HCT116 (cell line): ENCODE measurements at regions not wholly inside any gene's neighbourhood (a gene's known extent, or its start where the extent isn't known, plus 50 kb on each side); places are given as distances from the start of the nearest gene placed in this dataset.

ENCODE experiments used
- ATAC-seq: fragments of 200-7000 bp; cut with Tn5 transposase; 2 replicates; pipeline ENCODE4 v1.9.1; 2020; ENCODE audit warnings: mild to moderate bottlenecking, moderate library complexity
- BruUV-seq: library from RNA; stranded (reverse); fragments of 400-500 nt; replicated peaks from 2 replicates; lab custom pipeline; 2021; lab: Mats Ljungman, UMichigan
- CTCF ChIA-PET: fragments of 300-600 bp; sonication (Branson Sonifier 250); formaldehyde crosslinking; loops from one replicate; lab custom pipeline; 2021; ENCODE audit warnings: antibody characterized with exemption; lab: Charles Lee
- POLR2A ChIA-PET: fragments of 300-600, 350-600 bp; sonication (Branson Sonifier 250); formaldehyde crosslinking; loops from one replicate; lab custom pipeline; 2021; ENCODE audit warnings: antibody characterized with exemption; lab: Charles Lee
- RAD21 ChIA-PET, 2 experiments: fragments of 300-600 bp; sonication (Branson Sonifier 250); formaldehyde crosslinking; loops; one replicate each; lab custom pipeline; 2023; ENCODE audit warnings: low total read pairs in 2 of 2; ENCODE audit not compliant: uncharacterized antibody in 2 of 2, unreplicated experiment in 2 of 2, low non-redundant PET in 1 of 2; lab: Charles Lee
- DNase-seq: peaks from one replicate; pipeline ENCODE4 v3.0.0-alpha.2; 2010; ENCODE audit warnings: low read depth, low spot score
- H2AFZ ChIP-seq: fragments of 200-600 bp; shearing (Covaris generic), sonication (generic); 2 replicates; pipeline ENCODE4 v1.6.1; 2017; ENCODE audit warnings: low read depth, mixed run types, mixed read lengths, antibody characterized with exemption, low read length; ENCODE audit not compliant: poor library complexity, severe bottlenecking
- H3K27ac ChIP-seq: 2 replicates; pipeline ENCODE4 v1.5.1; 2012; ENCODE audit warnings: low read depth, low read length
- H3K27me3 ChIP-seq: fragments of 200-600 bp; sonication (generic); 2 replicates; pipeline ENCODE4 v1.6.1; 2016; ENCODE audit warnings: mixed run types, low read length, mixed read lengths; ENCODE audit not compliant: insufficient read depth
- H3K36me3 ChIP-seq, 2 experiments: fragments of 200-500 bp in 1 of 2; fragments of 200-600 bp in 1 of 2; sonication (Bioruptor generic) in 1 of 2; sonication (generic) in 1 of 2; 2 replicates each; pipeline versions ENCODE4 v1.5.1 to v1.6.1; 2014 to 2016; ENCODE audit warnings: low read length in 2 of 2, inconsistent platforms in 1 of 2, mixed read lengths in 1 of 2, mixed run types in 1 of 2; ENCODE audit not compliant: insufficient read depth in 2 of 2, control insufficient read depth in 1 of 2
- H3K4me1 ChIP-seq, 2 experiments: fragments of 200-600 bp in 1 of 2; sonication (generic) in 1 of 2; 2 replicates each; pipeline versions ENCODE4 v1.5.1 to v1.6.1; 2012 to 2017; ENCODE audit warnings: low read length in 2 of 2, inconsistent platforms in 1 of 2, mild to moderate bottlenecking in 1 of 2, mixed read lengths in 1 of 2, mixed run types in 1 of 2, moderate library complexity in 1 of 2; ENCODE audit not compliant: insufficient read depth in 2 of 2, control insufficient read depth in 1 of 2
- H3K4me2 ChIP-seq: fragments of 200-600 bp; sonication (generic); 2 replicates; pipeline ENCODE4 v1.6.1; 2017; ENCODE audit warnings: mixed run types, low read length, mixed read lengths
- H3K4me3 ChIP-seq, 2 experiments: fragments of 200-600 bp in 1 of 2; sonication (generic) in 1 of 2; replicated peaks in 1 of 2; 2 replicates each; pipeline ENCODE4 v1.5.1; 2011 to 2016; ENCODE audit warnings: low read length in 2 of 2, control low read depth in 1 of 2, low read depth in 1 of 2, mild to moderate bottlenecking in 1 of 2, mixed read lengths in 1 of 2, mixed run types in 1 of 2
- H3K79me2 ChIP-seq: fragments of 200-600 bp; sonication (generic); 2 replicates; pipeline ENCODE4 v1.6.1; 2017; ENCODE audit warnings: mild to moderate bottlenecking, mixed run types, low read length, moderate library complexity, mixed read lengths; ENCODE audit not compliant: insufficient read depth
- H3K9ac ChIP-seq: fragments of 200-600 bp; sonication (generic); 2 replicates; pipeline ENCODE4 v1.6.1; 2016; ENCODE audit warnings: low read length, mixed read lengths
- H3K9me2 ChIP-seq: fragments of 200-600 bp; sonication (generic), shearing (Covaris generic); 2 replicates; pipeline ENCODE4 v1.6.1; 2017; ENCODE audit warnings: mixed run types, mild to moderate bottlenecking, moderate library complexity; ENCODE audit not compliant: insufficient read depth
- H3K9me3 ChIP-seq, 2 experiments: fragments of 200-500 bp in 1 of 2; fragments of 200-600 bp in 1 of 2; sonication (Bioruptor generic) in 1 of 2; sonication (generic) in 1 of 2; 2 replicates each; pipeline ENCODE4 v1.6.1; 2014 to 2017; ENCODE audit warnings: low read length in 2 of 2, mixed read lengths in 2 of 2, inconsistent platforms in 1 of 2, low read depth in 1 of 2, mild to moderate bottlenecking in 1 of 2, mixed run types in 1 of 2, moderate library complexity in 1 of 2; ENCODE audit not compliant: control insufficient read depth in 1 of 2, insufficient read depth in 1 of 2
- H4K20me1 ChIP-seq: fragments of 200-600 bp; sonication (generic), shearing (Covaris generic); 2 replicates; pipeline ENCODE4 v1.6.1; 2017; ENCODE audit warnings: mixed run types, mild to moderate bottlenecking, moderate library complexity; ENCODE audit not compliant: insufficient read depth
- CBX3 ChIP-seq: IDR thresholded peaks from 2 replicates; pipeline ENCODE4 v1.6.1; 2012; ENCODE audit warnings: low read depth
- CTCF ChIP-seq, 3 experiments: fragments of 200-600 bp in 1 of 3; sonication (generic) in 1 of 3; IDR thresholded peaks in 2 of 3; conservative IDR thresholded peaks in 1 of 3; 2 replicates each; pipeline ENCODE4 v1.5.1; 2012 to 2017; ENCODE audit warnings: low read depth in 2 of 3, low read length in 2 of 3, antibody characterized with exemption in 1 of 3, borderline replicate concordance in 1 of 3, control low read depth in 1 of 3, mild to moderate bottlenecking in 1 of 3, mixed read lengths in 1 of 3, mixed run types in 1 of 3, moderate library complexity in 1 of 3; ENCODE audit not compliant: insufficient read depth in 1 of 3
- EGR1 ChIP-seq: IDR thresholded peaks from 2 replicates; pipeline ENCODE4 v1.6.1; 2012; ENCODE audit warnings: low read depth
- EZH2 ChIP-seq: fragments of 200-600 bp; sonication (generic); IDR thresholded peaks from 2 replicates; pipeline ENCODE4 v1.6.1; 2017; ENCODE audit warnings: antibody characterized with exemption, mixed run types
- JUND ChIP-seq: IDR thresholded peaks from 2 replicates; pipeline ENCODE4 v1.6.1; 2012
- MAX ChIP-seq: IDR thresholded peaks from 2 replicates; pipeline ENCODE4 v1.6.1; 2012
- TCF7L2 ChIP-seq: IDR thresholded peaks from 2 replicates; pipeline ENCODE4 v1.7.0; 2011; ENCODE audit warnings: borderline replicate concordance, inconsistent platforms; ENCODE audit not compliant: insufficient read depth, insufficient read length; ENCODE audit errors: extremely low read depth
- YY1 ChIP-seq: IDR thresholded peaks from 2 replicates; pipeline ENCODE4 v1.6.1; 2011; ENCODE audit warnings: low read length, low read depth, moderate library complexity, mild to moderate bottlenecking; ENCODE audit not compliant: insufficient replicate concordance; ENCODE audit errors: extremely low read depth
- ZNF274 ChIP-seq: fragments of 200-500 bp; sonication (Bioruptor generic); IDR thresholded peaks from 2 replicates; pipeline ENCODE4 v1.6.1; 2014; ENCODE audit warnings: mild to moderate bottlenecking, low read depth, low read length, inconsistent platforms
- intact Hi-C: fragments of 100-400 bp; cut with micrococcal nuclease; formaldehyde crosslinking; loops from 2 replicates; pipeline ENCODE4 v1.10.0; 2022
- TF ChIP-seq, protein P1 (sequence below): IDR thresholded peaks from 2 replicates; pipeline ENCODE4 v1.6.1; 2011; ENCODE audit warnings: mild to moderate bottlenecking, low read length, moderate library complexity; ENCODE audit not compliant: insufficient replicate concordance; ENCODE audit errors: extremely low read depth

DNA sequence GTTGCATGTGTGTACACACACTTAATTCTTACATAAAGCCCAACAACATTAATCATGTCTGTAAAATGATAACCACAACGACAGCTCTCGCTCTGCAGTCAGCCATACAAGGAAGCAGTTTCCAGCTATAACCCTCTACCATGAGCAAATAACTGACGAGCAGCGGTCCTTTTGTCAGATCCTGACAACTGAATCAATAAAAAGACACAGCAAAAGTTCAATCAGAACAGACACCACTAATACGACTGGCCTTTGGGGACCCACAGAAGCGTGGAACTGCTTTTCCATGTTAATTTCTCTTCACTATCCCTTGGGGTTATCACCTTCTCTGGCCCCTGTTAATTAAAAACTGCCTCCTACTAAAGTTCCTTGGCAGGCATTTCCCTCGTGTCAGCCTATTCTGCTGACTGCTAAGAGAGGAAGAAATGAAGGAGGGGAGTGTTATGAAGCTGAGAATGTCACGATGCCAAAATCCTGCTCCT, 722.8 kb upstream of the GRAMD2B start (continued):
- TF ChIP-seq, protein P1, sequence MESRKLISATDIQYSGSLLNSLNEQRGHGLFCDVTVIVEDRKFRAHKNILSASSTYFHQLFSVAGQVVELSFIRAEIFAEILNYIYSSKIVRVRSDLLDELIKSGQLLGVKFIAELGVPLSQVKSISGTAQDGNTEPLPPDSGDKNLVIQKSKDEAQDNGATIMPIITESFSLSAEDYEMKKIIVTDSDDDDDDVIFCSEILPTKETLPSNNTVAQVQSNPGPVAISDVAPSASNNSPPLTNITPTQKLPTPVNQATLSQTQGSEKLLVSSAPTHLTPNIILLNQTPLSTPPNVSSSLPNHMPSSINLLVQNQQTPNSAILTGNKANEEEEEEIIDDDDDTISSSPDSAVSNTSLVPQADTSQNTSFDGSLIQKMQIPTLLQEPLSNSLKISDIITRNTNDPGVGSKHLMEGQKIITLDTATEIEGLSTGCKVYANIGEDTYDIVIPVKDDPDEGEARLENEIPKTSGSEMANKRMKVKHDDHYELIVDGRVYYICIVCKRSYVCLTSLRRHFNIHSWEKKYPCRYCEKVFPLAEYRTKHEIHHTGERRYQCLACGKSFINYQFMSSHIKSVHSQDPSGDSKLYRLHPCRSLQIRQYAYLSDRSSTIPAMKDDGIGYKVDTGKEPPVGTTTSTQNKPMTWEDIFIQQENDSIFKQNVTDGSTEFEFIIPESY, result no peak

- BruUV-seq, result no TSS peak
- H3K27me3 ChIP-seq, result no peaks in the 10 kb centered on the region
- no peaks in the 10 kb centered on the region for H3K79me2 ChIP-seq
- DNase-seq, result no peak
- H3K9me3 ChIP-seq, result no peaks in the 10 kb centered on the region
- ChIA-PET RAD21 (no interaction called here), CTCF (no interaction called here), POLR2A (no interaction called here)
- H2AFZ ChIP-seq, result no peak overlapping the region
- no peaks in the 10 kb centered on the region for H3K36me3 ChIP-seq
- H3K4me1 ChIP-seq, result no peaks in the 10 kb centered on the region
- no peaks in the 10 kb centered on the region for H4K20me1 ChIP-seq
- H3K4me3 ChIP-seq, result no peak overlapping the region
- H3K9me2 ChIP-seq, result no peaks in the 10 kb centered on the region
- TF ChIP-seq MAX (no peak), EGR1 (no peak), ZNF274 (no peak), YY1 (no peak), CTCF (IDR thresholded peaks at IDR 0.05 in 2 of 3, conservative IDR thresholded peaks at IDR 0.05 in 1 of 3; ENCODE audit: borderline replicate concordance in 1 of 3, insufficient read depth in 1 of 3, low read depth in 2 of 3, low read length in 2 of 3) (no peak), CBX3 (no peak), JUND (no peak), TCF7L2 (no peak), EZH2 (no peak)
- H3K27ac ChIP-seq, result no peak overlapping the region
- no peak overlapping the region for H3K9ac ChIP-seq
- H3K4me2 ChIP-seq, result no peak overlapping the region
- intact Hi-C loops, result no loop called here
- no peak for ATAC-seq
These were observed 719.6 kb upstream of the GRAMD2B start for GRCh38 chr5:125703616-125704015.
